GM21529 (cell line): ENCODE measurements at regions not wholly inside any gene's neighbourhood (a gene's known extent, or its start where the extent isn't known, plus 50 kb on each side); places are given as distances from the start of the nearest gene placed in this dataset.

Experiments used
- ATAC-seq: cut with Tn5 transposase; IDR thresholded peaks from one replicate; pipeline ENCODE4 v1.9.1; 2021; ENCODE audit not compliant: unreplicated experiment

GRCh38 chr6:15880262-15880973, 217.6 kb upstream of the DTNBP1 start:
- ATAC-seq: no peak

- ATAC-seq: peak; percentile 84
Observed at GRCh38 chr6:15879371-15880261, 216.8 kb upstream of the DTNBP1 start.

DNA sequence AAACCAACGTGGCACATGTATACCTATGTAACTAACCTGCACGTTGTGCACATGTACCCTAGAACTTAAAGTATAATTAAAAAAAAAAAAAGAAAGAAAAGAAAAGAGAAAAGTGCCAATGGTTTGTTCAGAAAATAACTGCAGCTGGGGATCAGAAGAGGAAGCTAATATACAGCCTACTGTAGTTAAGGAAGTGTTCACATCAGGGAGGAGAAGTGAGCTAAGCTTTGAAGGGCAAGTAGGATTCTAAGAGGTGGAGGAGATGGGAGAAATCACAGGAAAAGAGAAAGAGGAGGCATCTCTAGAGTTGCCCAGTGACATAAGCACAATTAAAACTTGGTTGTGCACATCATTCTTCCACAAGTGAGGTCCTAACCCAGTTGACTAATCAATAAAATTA, 214.4 kb upstream of the DTNBP1 start:
- no peak for ATAC-seq

DNA sequence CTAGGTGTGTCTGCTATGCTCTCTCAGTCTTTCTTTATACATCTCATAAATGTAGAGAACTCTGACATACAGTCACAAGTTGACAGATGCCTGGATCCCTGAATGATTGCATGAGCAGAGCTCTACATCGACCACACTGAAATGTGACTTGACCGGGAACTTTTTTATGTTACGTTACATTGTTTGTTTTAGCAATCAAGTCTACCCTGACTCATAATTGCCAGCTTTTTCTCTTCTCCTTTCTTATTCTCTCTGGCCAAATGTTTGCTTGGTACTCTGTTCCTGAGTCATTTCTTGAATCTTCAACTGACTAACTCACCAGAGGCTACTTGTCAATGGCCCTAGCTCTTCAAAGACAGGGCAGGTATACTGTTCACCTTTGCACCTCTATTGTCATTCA, 213.6 kb upstream of the DTNBP1 start:
- peak; percentile 59 for ATAC-seq

DNA sequence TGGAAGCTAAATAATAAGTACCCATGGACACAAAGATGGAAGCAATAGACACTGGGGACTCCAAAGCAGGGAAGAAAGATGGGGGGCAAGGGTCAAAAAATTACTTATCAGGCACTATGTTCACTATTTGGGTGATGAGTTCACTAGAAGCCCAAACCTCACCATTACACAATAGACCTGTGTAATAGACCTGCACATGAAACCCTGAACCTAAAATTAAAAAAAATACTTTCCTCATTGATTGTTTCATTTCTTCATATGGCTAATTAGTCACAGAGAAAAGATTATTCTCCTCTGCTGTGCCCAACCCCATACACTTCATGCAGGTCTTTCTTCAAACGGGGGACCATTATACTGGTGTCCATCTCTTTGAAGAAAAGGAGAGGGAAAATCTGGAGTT, 213.0 kb upstream of the DTNBP1 start:
- no peak for ATAC-seq

- ATAC-seq: no peak
Observed at GRCh38 chr6:15874821-15875220, 212.0 kb upstream of the DTNBP1 start.

- ATAC-seq: no peak
Observed at GRCh38 chr6:15874326-15874725, 211.5 kb upstream of the DTNBP1 start.

DNA sequence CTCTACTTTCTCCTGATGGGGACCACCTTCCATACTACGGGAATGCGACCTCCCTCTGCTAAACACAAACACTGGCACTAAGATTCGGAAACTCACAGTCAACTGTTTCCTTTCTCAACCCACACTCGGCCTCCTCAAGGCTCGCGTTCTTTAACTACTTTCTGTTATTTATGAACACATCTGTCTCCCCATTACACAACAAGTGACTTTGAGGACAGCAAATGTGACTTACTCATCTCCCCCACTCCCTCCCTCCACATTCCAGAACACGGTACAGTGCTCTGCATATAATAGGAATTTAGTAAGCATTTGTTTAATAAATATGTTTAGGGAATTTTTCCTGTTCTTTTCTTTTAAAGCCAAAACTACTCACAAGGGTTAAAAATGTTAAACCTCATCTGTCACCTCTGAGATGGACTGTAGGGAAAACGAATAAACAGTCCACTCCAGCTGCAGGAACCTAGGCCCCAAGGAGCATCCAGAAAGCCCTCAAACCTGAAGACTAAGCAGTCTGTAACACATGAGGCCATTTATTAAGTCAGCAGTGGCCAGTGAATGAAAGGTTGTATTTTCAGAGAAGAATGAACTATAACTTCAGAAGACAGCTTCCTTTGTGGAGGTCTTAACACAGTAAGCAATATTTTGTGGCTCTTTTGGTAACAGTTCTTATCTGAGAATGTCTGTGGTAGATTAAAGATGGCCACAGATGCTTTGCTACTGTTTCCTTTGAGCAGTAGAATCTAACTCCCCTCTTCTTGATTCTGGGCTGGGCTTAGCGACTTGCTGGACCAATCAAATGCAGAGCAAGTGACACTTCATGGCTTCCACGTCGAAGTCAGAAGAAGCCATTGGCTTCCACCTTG, 209.6 kb upstream of the DTNBP1 start:
- ATAC-seq: no peak

DNA sequence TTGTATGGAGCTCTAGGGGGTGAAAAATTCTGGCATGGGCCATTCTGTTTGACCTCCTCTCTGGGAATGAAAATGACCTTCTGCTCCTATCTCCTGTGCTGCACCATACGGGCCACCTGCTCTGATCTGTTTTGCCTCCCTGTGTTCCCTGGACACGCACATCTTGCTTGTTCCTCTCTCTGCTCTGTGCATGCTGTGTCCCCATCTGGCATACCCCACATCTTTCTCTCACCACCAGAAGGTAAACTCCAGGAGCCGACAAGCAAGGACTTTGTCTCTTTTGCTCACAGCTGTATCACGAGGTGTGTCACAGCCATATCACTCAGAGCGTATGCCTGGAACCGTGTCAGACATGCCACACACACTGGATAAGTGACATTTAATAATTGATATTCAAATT, 208.4 kb upstream of the DTNBP1 start:
- ATAC-seq: no peak

GRCh38 chr6:15870333-15871043, 207.7 kb upstream of the DTNBP1 start:
- no peak for ATAC-seq

- no peak for ATAC-seq
Observed at GRCh38 chr6:15864708-15865062, 201.9 kb upstream of the DTNBP1 start.

DNA sequence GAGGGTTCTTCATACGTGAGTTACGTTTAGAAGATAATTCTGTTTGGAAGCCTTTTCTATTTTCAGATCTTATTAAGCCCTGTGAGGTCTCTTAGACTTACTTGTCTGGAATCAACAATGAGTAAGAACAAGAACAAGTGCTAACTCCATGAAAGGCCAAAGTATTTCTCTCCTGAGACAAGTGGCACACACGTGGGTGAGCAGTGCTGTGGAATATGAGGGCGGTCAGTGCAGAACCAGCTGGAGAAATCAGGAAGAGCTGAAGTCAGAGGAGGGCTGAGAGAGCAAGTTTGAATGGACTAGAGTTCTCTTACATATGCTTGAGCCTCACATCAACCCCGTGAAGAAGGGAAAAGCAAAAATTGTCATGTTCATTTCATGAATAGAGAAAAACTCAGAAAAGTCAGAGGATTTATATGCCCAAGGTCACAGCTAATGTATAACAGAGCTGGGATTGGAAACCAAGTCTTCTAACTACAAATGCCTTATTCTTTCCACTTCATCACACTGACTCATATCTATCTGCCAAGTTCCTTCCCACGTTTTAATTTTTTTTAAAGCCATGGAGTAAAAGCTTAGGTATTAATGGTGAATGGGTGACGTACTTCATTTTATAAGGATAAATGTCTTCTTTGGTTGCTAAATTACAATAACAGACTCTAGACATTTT, 201.3 kb upstream of the DTNBP1 start:
- ATAC-seq: no peak

DNA sequence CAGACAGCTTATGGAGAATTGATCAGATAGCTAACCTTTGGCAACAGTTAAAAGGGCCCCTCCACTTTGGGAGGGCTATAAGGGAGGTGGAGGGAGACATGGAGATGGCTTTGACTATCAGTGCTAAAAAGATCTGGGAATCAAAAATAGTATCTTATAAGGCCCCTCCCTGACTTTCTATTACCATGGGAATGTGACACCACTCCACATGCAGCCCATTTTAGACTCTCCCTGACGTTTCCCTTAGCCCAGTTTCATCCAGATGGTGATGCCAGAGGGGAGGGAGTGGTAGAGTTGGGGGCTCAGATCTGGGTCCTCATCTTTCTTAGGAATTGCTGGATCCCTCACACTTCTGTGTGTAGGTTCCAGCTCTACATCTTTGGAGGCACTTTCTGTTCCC, 200.0 kb upstream of the DTNBP1 start:
- ATAC-seq: no peak

DNA sequence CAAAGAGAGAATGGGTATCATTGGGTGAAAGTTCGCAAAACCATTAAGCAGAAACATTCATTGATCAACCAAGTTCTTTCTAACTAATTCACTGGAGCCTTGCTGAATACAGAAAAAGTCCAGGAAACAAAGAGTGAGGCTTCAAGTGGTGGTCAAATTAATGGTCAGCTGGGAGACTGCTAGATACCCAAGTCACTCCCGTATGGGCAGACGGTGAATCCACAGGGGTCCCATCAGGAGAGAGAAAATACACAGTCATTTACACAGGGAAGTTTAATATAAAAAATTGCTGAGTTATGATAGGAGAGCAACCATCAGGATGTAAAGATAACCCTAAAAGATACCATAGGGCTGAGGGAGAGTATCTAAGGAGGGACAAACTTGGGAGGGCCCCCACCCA, 198.7 kb upstream of the DTNBP1 start:
- no peak for ATAC-seq

GRCh38 chr6:15854826-15855710, 192.2 kb upstream of the DTNBP1 start:
- no peak for ATAC-seq

GRCh38 chr6:15854378-15854777, 191.6 kb upstream of the DTNBP1 start:
- no peak for ATAC-seq

DNA sequence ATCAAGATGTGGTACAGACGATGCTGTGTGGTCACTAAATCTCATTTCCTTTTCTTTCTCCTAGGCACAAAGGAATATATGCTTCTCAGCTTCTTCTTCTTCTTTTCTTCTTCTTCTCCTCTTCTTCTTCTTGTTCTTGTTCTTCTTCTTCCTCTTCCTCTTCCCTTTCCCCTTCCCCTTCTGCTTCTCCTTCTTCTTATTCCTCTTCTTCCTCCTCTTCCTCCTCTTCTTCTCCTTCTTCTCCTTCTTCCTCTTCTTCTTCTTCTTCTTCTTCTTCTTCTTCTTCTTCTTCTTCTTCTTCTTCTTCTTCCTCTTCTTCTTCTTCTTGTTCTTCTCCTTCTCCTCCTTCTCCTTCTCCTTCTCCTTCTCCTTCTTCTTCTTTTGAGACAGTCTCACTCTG, 190.4 kb upstream of the DTNBP1 start:
- ATAC-seq: no peak

DNA sequence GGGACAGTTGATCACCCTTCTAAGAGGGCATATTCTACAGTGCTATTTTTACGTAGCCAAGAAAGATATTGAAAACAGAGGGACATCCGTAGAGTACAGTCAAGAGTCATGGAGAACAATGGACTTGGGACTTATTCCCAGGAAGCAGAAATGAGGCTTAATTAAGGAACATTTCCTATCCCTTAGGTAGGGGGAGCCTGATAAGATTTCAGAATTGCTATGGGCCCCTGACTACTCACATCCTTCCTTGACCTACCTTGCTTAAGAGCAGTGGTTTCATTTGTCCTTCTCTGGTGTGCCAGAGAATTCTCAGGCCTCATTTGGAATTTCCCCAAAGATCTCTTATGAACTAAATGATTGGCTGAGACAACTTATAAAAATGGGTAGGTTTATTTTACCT, 189.5 kb upstream of the DTNBP1 start:
- ATAC-seq: no peak

- ATAC-seq: no peak
Observed at GRCh38 chr6:15849395-15849794, 186.6 kb upstream of the DTNBP1 start.
